GM12801 (cell line): ENCODE measurements at regions not wholly inside any gene's neighbourhood (a gene's known extent, or its start where the extent isn't known, plus 50 kb on each side); places are given as distances from the start of the nearest gene placed in this dataset.
A peak's percentile ranks its signal among the peaks of the same experiment; 100 is the strongest.

Experiments used
- CTCF ChIP-seq: IDR thresholded peaks from one replicate; pipeline ENCODE4 v1.5.1; 2011; ENCODE audit warnings: control low read depth; ENCODE audit not compliant: insufficient read length; ENCODE audit errors: extremely low read depth

GRCh38 chr11:129743112-129743815 is 72.4 kb upstream of the TMEM45B start:
- no peak for TF ChIP-seq CTCF

- TF ChIP-seq CTCF: no peak
Measured at GRCh38 chr11:129747071-129747470, 68.6 kb upstream of the TMEM45B start.

GRCh38 chr11:129749141-129749540 is 66.5 kb upstream of the TMEM45B start:
- no peak for TF ChIP-seq CTCF

DNA sequence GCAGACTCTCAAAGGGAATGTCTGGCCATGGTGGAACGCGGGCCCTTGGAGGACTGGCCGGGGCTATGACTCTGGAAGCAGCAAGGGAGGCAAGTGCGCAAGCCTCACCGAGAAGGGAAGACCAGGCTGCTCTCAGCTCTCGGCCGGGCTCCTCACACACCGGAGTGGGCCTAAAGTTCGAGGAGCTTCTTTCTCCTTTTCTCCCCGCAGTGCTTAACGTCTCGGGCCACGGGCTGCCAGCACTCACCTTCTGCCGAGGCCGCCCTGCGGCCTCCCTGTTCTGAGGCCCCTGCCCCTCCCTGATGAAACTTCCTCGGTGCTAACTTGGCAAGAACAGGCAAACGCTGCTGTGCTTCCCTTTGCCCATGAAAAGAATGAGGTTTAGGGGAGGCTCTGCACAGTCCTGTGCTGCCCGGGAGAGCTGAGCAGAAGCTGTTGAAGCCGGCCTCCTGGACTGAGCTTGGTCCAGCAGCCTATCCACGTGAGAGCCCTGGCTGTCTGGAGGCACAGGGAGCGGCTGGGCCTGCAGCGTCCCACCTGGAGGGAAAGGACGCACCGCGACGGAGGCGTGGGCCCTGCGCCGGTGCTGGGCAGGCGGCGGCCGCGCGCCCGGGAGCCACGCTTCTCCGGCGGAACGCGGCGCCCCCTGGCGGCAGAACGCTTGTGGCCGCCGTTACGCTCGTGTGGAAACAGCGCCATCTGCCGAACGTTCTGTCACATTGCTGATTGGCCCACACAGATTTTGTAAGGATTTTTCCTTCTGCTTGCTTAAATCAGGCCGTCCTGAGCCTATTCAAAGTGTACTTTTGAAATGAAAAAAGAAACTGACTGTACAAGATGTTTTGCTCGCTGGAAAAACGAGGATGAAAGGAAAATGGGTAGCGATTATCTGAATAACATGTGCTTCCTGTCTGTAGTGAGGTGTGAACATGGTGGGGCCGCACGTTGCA is 65.0 kb upstream of the TMEM45B start:
- peak; percentile 63 for TF ChIP-seq CTCF

DNA sequence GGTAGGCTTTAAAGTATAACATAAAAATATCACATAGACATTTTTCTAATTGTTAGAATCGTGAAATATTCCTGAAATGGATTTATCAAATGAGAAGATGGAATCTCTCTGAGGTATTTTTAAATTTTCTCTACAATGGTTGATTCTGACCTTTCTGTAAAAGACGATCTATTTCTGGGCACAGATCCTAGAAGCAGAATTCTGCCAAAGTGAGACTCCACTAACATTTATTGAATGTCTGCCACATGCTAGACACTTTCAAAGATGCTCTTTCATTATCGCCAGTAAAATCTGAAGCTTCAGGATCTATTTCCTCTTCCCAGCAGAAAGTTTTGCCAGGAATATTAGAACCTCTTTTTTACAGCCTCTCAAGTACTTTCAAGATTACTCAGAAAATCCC is 64.1 kb upstream of the TMEM45B start:
- no peak for TF ChIP-seq CTCF
